IMR-90 (cell line): ENCODE measurements at regions not wholly inside any gene's neighbourhood (a gene's known extent, or its start where the extent isn't known, plus 50 kb on each side); places are given as distances from the start of the nearest gene placed in this dataset.

ENCODE experiments used
- CHD1 ChIP-seq: IDR thresholded peaks from 2 replicates; pipeline ENCODE4 v1.6.1; 2012; ENCODE audit warnings: low read depth, low read length, improper control_type of control experiment
- CTCF ChIP-seq: conservative IDR thresholded peaks from 2 replicates; pipeline ENCODE4 v1.5.1; 2012; ENCODE audit warnings: mild to moderate bottlenecking, low read depth, low read length, improper control_type of control experiment
- POLR2A ChIP-seq: IDR thresholded peaks from 2 replicates; pipeline ENCODE4 v1.6.1; 2012; ENCODE audit warnings: mild to moderate bottlenecking, low read depth, low read length
- RAD21 ChIP-seq: IDR thresholded peaks from 2 replicates; pipeline ENCODE4 v1.6.1; 2012; ENCODE audit warnings: low read length, improper control_type of control experiment
- RCOR1 ChIP-seq: IDR thresholded peaks from 2 replicates; pipeline ENCODE4 v1.6.1; 2012; ENCODE audit warnings: mild to moderate bottlenecking, low read length, improper control_type of control experiment; ENCODE audit not compliant: insufficient replicate concordance
- RFX5 ChIP-seq: IDR thresholded peaks from 2 replicates; pipeline ENCODE4 v1.8.0; 2012; ENCODE audit warnings: low read depth, mild to moderate bottlenecking, low read length, moderate library complexity
- SMC3 ChIP-seq: fragments of 150-350 bp; IDR thresholded peaks from 2 replicates; pipeline ENCODE4 v1.6.1; 2016; ENCODE audit warnings: low read depth, mild to moderate bottlenecking, antibody characterized with exemption, low read length, moderate library complexity
- USF2 ChIP-seq: fragments of 150-350 bp; IDR thresholded peaks from 2 replicates; pipeline ENCODE4 v1.6.1; 2017; ENCODE audit warnings: mild to moderate bottlenecking, antibody characterized with exemption, low read length, low read depth

- TF ChIP-seq CTCF (no peak), USF2 (no peak), SMC3 (no peak), POLR2A (no peak), RFX5 (no peak), RAD21 (no peak), CHD1 (no peak), RCOR1 (no peak)
Observed at GRCh38 chr4:71201817-71202576, 136.8 kb upstream of the SLC4A4 start.
